Colonic mucosa (tissue), 4 donors: ENCODE measurements at regions not wholly inside any gene's neighbourhood (a gene's known extent, or its start where the extent isn't known, plus 50 kb on each side); places are given as distances from the start of the nearest gene placed in this dataset.
"Not testable (repeated sequence)": the region's sequence is repeated elsewhere in the genome, so short reads cannot be mapped to it uniquely, and the experiment has no call there.

ENCODE experiments used
- DNase-seq: peaks from one replicate; pipeline ENCODE4 v3.0.0-alpha.2; 2020
- H3K27ac ChIP-seq: fragments of 200-600 bp; one replicate; pipeline ENCODE4 v1.8.0; 2021
- H3K27me3 ChIP-seq: fragments of 200-600 bp; one replicate; pipeline ENCODE4 v1.8.0; 2021
- H3K36me3 ChIP-seq: fragments of 200-600 bp; one replicate; pipeline ENCODE4 v1.8.0; 2021
- H3K4me1 ChIP-seq: fragments of 200-600 bp; one replicate; pipeline ENCODE4 v1.8.0; 2021; ENCODE audit warnings: mild to moderate bottlenecking
- H3K4me3 ChIP-seq: fragments of 200-600 bp; one replicate; pipeline ENCODE4 v1.8.0; 2021
- H3K9ac ChIP-seq, 2 donors: one replicate each; pipeline ENCODE4 v1.7.0; 2013; ENCODE audit warnings: control low read depth in 2 of 2, low read depth in 2 of 2, low read length in 2 of 2
- H3K9me3 ChIP-seq: fragments of 200-600 bp; one replicate; pipeline ENCODE4 v1.8.0; 2021
- intact Hi-C: fragments of 100-400 bp; cut with DNase I; formaldehyde crosslinking; loops from one replicate; pipeline ENCODE4 v1.14.1; 2022
- donor health status: healthy.
- donor health status: DM: no; HTN: no; CAD: no.
- donor health status: DM: no; HTN: no; CAD: no.

DNA sequence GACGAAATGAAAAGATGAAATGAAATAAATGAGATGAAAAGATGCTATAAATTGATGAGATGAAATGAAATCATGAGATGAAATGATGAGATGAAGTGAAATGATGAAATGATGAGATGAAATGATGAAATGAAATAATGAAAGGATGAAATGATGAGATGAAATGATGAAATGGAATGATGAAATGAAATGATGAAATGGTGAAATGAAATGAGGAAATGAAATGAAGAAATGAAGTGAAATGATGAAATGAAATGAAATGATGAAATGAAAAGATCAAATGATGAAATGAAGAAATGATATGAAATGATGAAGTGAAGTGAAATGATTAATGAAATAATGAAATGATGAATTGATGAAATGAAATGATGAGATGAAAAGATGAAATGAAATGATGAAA is 138.5 kb upstream of the ERV3-1 start:
- H3K9ac ChIP-seq, H3K36me3 ChIP-seq, H3K4me1 ChIP-seq, H3K27me3 ChIP-seq, H3K9me3 ChIP-seq, H3K4me3 ChIP-seq, intact Hi-C loops, DNase-seq, H3K27ac ChIP-seq: not testable (repeated sequence)

GRCh38 chr7:65144557-65144956 is 138.1 kb upstream of the ERV3-1 start:
- H3K36me3 ChIP-seq, H3K9ac ChIP-seq, H3K27me3 ChIP-seq, intact Hi-C loops, DNase-seq, H3K9me3 ChIP-seq, H3K27ac ChIP-seq, H3K4me3 ChIP-seq, H3K4me1 ChIP-seq: not testable (repeated sequence)

DNA sequence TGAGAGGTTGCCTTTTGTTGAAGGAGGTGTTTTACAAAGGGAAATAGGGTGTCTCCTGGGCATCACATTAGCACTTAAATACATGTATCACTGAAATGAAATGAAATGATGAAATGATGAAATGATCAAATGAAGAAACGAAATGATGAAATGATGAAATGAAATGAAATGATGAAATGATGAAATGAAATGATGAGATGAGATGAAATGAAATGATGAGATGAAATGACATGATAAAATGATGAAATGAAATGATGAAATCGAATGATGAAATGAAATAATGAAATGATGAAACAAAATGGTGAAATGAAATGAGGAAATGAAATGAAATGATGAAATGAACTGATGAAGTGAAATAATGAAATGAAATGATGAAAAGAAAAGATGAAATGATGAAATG is 137.6 kb upstream of the ERV3-1 start:
- DNase-seq, intact Hi-C loops, H3K9ac ChIP-seq, H3K27me3 ChIP-seq, H3K4me3 ChIP-seq, H3K36me3 ChIP-seq, H3K9me3 ChIP-seq, H3K4me1 ChIP-seq, H3K27ac ChIP-seq: not testable (repeated sequence)

GRCh38 chr7:65141894-65142293 is 135.4 kb upstream of the ERV3-1 start:
- DNase-seq, H3K27me3 ChIP-seq, H3K9ac ChIP-seq, H3K9me3 ChIP-seq, intact Hi-C loops, H3K4me1 ChIP-seq, H3K36me3 ChIP-seq, H3K4me3 ChIP-seq, H3K27ac ChIP-seq: not testable (repeated sequence)

DNA sequence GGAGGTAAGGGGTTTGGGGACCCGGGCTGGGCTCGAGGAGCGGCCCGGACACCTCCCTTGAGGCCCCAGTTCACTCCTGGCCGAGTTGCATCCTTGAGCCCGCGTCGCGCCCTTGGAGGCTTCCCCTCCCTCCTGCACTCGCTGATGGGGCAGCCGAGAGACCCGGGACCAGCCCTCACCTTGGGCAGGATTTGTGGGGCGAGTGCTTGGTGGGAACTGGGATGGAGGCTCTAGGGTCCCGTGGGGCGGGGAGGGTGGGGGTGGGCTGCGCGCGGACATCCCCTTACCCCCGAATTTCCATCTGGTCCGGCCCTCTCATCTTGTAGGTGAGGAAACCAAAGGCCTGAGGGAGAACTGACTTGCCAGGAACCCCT is 134.9 kb upstream of the ERV3-1 start:
- H3K4me3 ChIP-seq, H3K36me3 ChIP-seq, H3K27ac ChIP-seq, H3K9me3 ChIP-seq, DNase-seq, H3K27me3 ChIP-seq, H3K9ac ChIP-seq, intact Hi-C loops, H3K4me1 ChIP-seq: not testable (repeated sequence)

DNA sequence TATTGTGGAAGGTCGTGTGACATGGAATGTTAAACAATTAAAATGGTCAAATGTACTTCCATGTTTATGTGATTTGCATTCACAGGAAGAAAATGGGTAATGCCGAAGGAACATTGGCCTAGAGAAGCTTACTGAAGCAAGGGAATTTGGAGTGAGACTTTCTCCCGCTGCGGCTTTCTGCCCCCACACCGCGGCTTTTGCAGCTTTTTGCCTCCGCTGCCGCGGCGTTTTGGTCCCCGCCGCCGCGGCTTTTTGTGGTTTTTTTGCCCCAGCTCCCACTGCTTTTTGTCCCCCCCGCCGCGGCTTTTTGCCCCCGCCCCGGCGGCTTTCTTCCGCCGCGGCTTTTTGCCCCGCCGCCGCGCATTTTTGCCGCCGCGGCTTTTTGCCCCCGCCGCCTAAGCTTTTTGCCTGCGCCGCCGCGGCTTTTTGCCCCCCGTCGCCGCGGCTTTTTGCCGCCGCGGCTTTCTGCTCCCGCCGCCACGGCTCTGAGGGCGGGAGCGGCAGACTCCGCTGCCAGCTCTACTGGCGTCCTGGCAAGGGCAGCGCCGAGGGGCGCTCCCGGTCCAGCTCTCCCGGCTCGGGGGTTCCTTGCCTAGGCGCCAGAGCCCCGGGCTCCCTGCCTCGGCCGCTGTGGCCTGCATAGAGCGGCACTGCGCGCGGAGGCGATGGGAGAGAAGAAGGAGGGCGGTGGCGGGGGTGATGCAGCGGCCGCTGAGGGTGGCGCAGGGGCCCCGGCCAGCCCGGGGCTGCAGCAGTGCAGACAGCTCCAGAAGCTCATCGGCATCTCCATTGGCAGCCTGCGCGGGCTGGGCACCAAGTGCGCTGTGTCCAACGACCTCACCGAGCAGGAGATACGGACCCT is 134.3 kb upstream of the ERV3-1 start:
- H3K4me1 ChIP-seq, intact Hi-C loops, DNase-seq, H3K27me3 ChIP-seq, H3K9me3 ChIP-seq, H3K9ac ChIP-seq, H3K27ac ChIP-seq, H3K36me3 ChIP-seq: not testable (repeated sequence)
- H3K4me3 ChIP-seq: peak overlapping the region; percentile 19

GRCh38 chr7:65136850-65137249 is 130.4 kb upstream of the ERV3-1 start:
- intact Hi-C loops, H3K36me3 ChIP-seq, H3K27ac ChIP-seq, H3K27me3 ChIP-seq, H3K9me3 ChIP-seq, H3K4me1 ChIP-seq, H3K9ac ChIP-seq, DNase-seq, H3K4me3 ChIP-seq: not testable (repeated sequence)

DNA sequence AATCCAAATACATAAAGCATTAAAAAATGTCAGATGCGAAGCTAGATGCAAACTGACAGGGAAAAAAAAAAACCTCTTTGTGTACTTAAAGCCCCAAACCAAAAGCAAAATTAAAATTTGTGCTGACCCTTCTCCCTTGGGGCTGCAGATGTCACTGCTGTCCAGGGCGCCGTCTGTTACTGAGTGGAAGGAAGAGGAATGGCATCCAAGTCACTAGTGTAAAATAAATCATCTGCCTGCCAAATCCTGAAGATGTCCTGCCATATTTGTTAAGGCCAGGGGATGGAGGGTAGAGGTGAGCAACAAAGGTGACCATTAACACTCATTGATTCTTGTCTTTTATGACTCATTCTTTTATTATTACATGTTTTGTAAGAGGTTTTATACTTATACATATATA is 126.6 kb upstream of the ERV3-1 start:
- H3K4me1 ChIP-seq, H3K9me3 ChIP-seq, DNase-seq, intact Hi-C loops, H3K36me3 ChIP-seq, H3K27me3 ChIP-seq, H3K4me3 ChIP-seq, H3K9ac ChIP-seq, H3K27ac ChIP-seq: not testable (repeated sequence)

DNA sequence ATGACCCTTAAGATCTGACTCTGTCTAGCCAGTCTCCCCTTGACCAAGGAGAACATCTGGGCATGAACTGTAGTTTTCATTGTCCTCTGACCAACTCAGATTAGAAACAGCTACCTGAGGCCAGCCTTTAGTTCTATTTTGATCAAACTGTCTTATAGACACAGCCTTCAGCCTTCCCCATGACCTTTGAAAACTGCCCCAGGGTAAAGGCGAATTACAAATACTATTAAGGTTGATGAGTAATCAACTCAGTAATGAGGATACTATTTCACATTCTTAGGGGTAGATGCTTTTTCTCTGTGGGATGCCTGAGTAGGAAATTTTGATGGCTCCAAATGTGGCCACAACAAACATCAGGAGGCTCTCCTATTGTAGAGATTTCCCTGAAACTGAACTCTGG is 125.8 kb upstream of the ERV3-1 start:
- H3K27me3 ChIP-seq, H3K27ac ChIP-seq, DNase-seq, intact Hi-C loops, H3K9me3 ChIP-seq, H3K4me1 ChIP-seq, H3K4me3 ChIP-seq, H3K36me3 ChIP-seq, H3K9ac ChIP-seq: not testable (repeated sequence)

DNA sequence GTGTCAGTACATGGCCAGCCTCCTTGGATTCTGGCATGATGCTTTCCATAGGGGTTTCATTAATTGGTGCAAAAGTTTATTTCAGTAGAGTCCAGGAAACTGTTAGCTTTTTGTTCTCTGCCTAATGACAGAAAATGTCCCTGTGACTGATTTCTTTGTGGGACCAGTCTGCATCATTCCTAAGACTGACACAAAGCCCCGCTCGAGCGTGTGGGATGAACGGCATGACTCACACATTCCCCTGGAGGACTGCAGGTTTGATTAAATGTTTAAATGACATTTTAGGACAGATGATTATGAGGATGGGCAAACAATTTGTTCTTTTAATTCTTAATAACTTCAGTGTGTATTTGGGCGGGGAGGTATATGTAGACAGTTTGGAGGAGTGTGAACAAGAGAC is 120.9 kb upstream of the ERV3-1 start:
- H3K36me3 ChIP-seq, H3K4me3 ChIP-seq, H3K9ac ChIP-seq, intact Hi-C loops, DNase-seq, H3K9me3 ChIP-seq, H3K27me3 ChIP-seq, H3K4me1 ChIP-seq, H3K27ac ChIP-seq: not testable (repeated sequence)

DNA sequence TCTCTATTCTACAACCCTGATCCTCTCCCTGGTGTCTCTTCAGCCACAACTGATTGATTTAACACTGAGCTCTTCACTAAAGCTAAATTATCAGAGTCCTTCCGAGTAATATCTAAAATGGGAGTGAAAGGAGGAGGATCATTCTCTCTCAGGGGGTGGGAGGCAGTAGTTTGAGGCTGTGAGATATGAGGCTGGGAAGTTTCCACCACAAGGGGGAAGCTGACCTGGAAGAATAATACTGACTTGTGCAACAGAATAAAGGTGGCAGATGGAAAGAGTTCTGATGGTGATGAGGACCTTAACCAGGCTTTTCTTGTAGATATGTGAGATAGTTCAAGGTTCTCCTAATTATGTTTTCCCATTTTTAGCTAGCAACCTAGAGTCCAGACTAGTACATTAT is 118.1 kb upstream of the ERV3-1 start:
- DNase-seq, H3K9me3 ChIP-seq, H3K27me3 ChIP-seq, H3K4me1 ChIP-seq, intact Hi-C loops, H3K4me3 ChIP-seq, H3K27ac ChIP-seq, H3K36me3 ChIP-seq, H3K9ac ChIP-seq: not testable (repeated sequence)

DNA sequence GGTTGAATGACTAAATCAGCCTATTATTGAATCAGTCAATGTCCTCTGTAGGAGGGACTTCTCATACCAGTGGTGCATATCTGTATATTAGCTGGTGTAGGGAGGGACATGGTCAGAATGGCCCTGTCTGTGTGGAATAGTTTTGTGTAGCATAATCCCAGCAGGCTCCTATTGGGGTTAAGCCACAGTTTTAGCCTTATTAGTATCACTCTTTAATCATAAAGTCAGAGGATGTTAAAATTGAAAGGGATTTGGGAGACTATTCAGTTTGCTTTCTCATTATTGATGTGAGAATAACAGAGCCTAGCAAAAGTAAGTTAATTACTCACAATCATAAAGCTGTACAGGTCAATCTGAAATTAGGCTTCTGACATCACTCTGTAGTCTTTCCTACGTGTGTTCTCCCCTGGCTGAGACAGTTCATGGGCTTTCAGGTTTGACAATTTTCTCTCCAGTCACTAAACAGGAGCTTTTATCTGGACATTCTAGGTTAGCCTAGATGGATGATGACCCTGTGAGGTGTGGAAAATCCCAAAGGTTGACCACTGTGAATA is 99.2 kb upstream of the ERV3-1 start:
- H3K4me3 ChIP-seq, H3K4me1 ChIP-seq, H3K9me3 ChIP-seq, H3K27ac ChIP-seq, intact Hi-C loops, H3K27me3 ChIP-seq, DNase-seq, H3K9ac ChIP-seq, H3K36me3 ChIP-seq: not testable (repeated sequence)

DNA sequence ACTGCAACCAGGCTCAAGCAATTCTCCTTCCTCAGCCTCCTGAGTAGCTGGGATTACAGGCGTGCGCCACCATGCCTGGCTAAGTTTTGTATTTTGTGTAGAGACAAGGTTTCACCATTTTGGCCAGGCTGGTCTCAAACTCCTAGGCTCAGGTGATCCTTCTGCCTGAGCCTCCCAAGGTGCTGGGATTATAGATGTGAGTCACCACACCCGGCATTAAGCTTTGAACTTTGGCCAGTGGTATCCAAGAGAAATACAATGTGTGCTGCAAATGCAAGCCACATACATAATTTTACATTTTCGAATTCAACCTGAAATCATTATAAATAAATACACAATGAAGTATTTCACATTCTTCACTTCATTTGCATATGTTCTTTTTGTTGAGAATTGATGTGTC is 94.0 kb upstream of the ERV3-1 start:
- DNase-seq, H3K4me1 ChIP-seq, H3K9ac ChIP-seq, H3K27ac ChIP-seq, intact Hi-C loops, H3K27me3 ChIP-seq, H3K36me3 ChIP-seq, H3K4me3 ChIP-seq, H3K9me3 ChIP-seq: not testable (repeated sequence)

DNA sequence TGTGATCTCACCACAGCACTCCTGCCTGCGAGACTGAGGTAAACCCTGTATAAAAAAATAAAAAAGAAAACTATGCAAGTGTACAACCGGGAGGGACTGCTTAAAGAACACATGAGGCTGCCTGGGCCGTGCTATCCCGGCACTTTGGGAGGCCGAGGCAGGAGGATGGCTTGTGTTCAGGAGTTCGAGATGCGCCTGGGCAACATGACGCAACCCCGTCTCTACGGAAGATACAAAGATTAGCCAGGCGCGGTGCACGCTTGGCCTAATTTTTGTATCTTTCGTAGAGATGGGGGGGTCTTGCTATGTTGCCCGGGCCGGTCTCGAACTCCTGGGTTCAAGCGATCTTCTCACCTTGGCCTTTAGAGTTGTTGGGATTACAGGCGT is 75.2 kb upstream of the ERV3-1 start:
- H3K36me3 ChIP-seq, intact Hi-C loops, H3K9me3 ChIP-seq, H3K27me3 ChIP-seq, H3K4me1 ChIP-seq, H3K9ac ChIP-seq: not testable (repeated sequence)
- Histone ChIP-seq H3K4me3 (peak overlapping the region; percentile 70), H3K27ac (peak overlapping the region; percentile 55)
- peak; percentile 21 for DNase-seq
